ENCODE measurements at regions not wholly inside any gene's neighbourhood (a gene's known extent, or its start where the extent isn't known, plus 50 kb on each side); places are given as distances from the start of the nearest gene placed in this dataset.

- TF ChIP-seq ZBTB7A (IDR thresholded peaks at IDR 0.05; ENCODE audit: low read depth) (no peak), TEAD4 (IDR thresholded peaks at IDR 0.05) (no peak), TAF1 (IDR thresholded peaks at IDR 0.05; ENCODE audit: low read depth) (no peak), FOXM1 (IDR thresholded peaks at IDR 0.05; ENCODE audit: borderline replicate concordance, low read depth) (no peak), TCF12 (IDR thresholded peaks at IDR 0.05; ENCODE audit: low read depth) (no peak), NFIC (IDR thresholded peaks at IDR 0.05) (no peak), YY1 (IDR thresholded peaks at IDR 0.05; ENCODE audit: low read depth) (no peak), USF1 (IDR thresholded peaks at IDR 0.05) (no peak), RAD21 (IDR thresholded peaks at IDR 0.05; ENCODE audit: low read depth) (no peak), CEBPB (IDR thresholded peaks at IDR 0.05) (no peak), MAX (IDR thresholded peaks at IDR 0.05) (no peak), EGR1 (IDR thresholded peaks at IDR 0.05) (no peak)
Measured at GRCh38 chr11:116577956-116578355, 194.8 kb downstream of the BUD13 start.

- no peak for TF ChIP-seq EGR1 (IDR thresholded peaks at IDR 0.05)
- TF ChIP-seq FOXM1 (IDR thresholded peaks at IDR 0.05; ENCODE audit: borderline replicate concordance, low read depth) = no peak
- no peak for TF ChIP-seq TEAD4 (IDR thresholded peaks at IDR 0.05)
- no peak for TF ChIP-seq CEBPB (IDR thresholded peaks at IDR 0.05)
- TF ChIP-seq TCF12 (IDR thresholded peaks at IDR 0.05; ENCODE audit: low read depth) = no peak
Measured at GRCh38 chr11:116577273-116577672, 195.5 kb downstream of the BUD13 start.

GRCh38 chr11:116576526-116576925 lies 196.3 kb downstream of the BUD13 start:
- TF ChIP-seq ZBTB7A (IDR thresholded peaks at IDR 0.05; ENCODE audit: low read depth) (no peak), CREB1 (IDR thresholded peaks at IDR 0.05; ENCODE audit: low read depth) (no peak), USF1 (IDR thresholded peaks at IDR 0.05) (no peak), FOXM1 (IDR thresholded peaks at IDR 0.05; ENCODE audit: borderline replicate concordance, low read depth) (no peak), TAF1 (IDR thresholded peaks at IDR 0.05; ENCODE audit: low read depth) (no peak), RAD21 (IDR thresholded peaks at IDR 0.05; ENCODE audit: low read depth) (no peak), YY1 (IDR thresholded peaks at IDR 0.05; ENCODE audit: low read depth) (no peak), TEAD4 (IDR thresholded peaks at IDR 0.05) (no peak), REST (IDR thresholded peaks at IDR 0.05; ENCODE audit: low read depth) (no peak), EGR1 (IDR thresholded peaks at IDR 0.05) (no peak), EP300 (IDR thresholded peaks at IDR 0.05; ENCODE audit: borderline replicate concordance) (no peak), TCF12 (IDR thresholded peaks at IDR 0.05; ENCODE audit: low read depth) (no peak), CEBPB (IDR thresholded peaks at IDR 0.05) (no peak), NFIC (IDR thresholded peaks at IDR 0.05) (no peak), MAX (IDR thresholded peaks at IDR 0.05) (no peak)

GRCh38 chr11:116567721-116568242 lies 205.0 kb downstream of the BUD13 start:
- TF ChIP-seq ZBTB7A (IDR thresholded peaks at IDR 0.05; ENCODE audit: low read depth) = no peak
- TF ChIP-seq RAD21 (IDR thresholded peaks at IDR 0.05; ENCODE audit: low read depth) = no peak
- TF ChIP-seq CEBPB (IDR thresholded peaks at IDR 0.05) = no peak
- TF ChIP-seq TEAD4 (IDR thresholded peaks at IDR 0.05) = no peak
- TF ChIP-seq FOXM1 (IDR thresholded peaks at IDR 0.05; ENCODE audit: borderline replicate concordance, low read depth) = no peak
- no peak for TF ChIP-seq YY1 (IDR thresholded peaks at IDR 0.05; ENCODE audit: low read depth)
- TF ChIP-seq CREB1 (IDR thresholded peaks at IDR 0.05; ENCODE audit: low read depth) = no peak
- no peak for TF ChIP-seq NFIC (IDR thresholded peaks at IDR 0.05)
- TF ChIP-seq EGR1 (IDR thresholded peaks at IDR 0.05) = no peak
- no peak for TF ChIP-seq USF1 (IDR thresholded peaks at IDR 0.05)
- no peak for TF ChIP-seq EP300 (IDR thresholded peaks at IDR 0.05; ENCODE audit: borderline replicate concordance)

GRCh38 chr11:116563712-116564047 lies 209.1 kb downstream of the BUD13 start:
- TF ChIP-seq FOXM1 (IDR thresholded peaks at IDR 0.05; ENCODE audit: borderline replicate concordance, low read depth) (no peak), TAF1 (IDR thresholded peaks at IDR 0.05; ENCODE audit: low read depth) (no peak), CEBPB (IDR thresholded peaks at IDR 0.05) (no peak)

GRCh38 chr11:116563028-116563711 lies 209.6 kb downstream of the BUD13 start:
- TF ChIP-seq NFIC (IDR thresholded peaks at IDR 0.05) (no peak), CEBPB (IDR thresholded peaks at IDR 0.05) (no peak), CREB1 (IDR thresholded peaks at IDR 0.05; ENCODE audit: low read depth) (no peak), RAD21 (IDR thresholded peaks at IDR 0.05; ENCODE audit: low read depth) (no peak), YY1 (IDR thresholded peaks at IDR 0.05; ENCODE audit: low read depth) (no peak), ZBTB7A (IDR thresholded peaks at IDR 0.05; ENCODE audit: low read depth) (no peak), USF1 (IDR thresholded peaks at IDR 0.05) (no peak), MAX (IDR thresholded peaks at IDR 0.05) (no peak), TCF12 (IDR thresholded peaks at IDR 0.05; ENCODE audit: low read depth) (no peak), REST (IDR thresholded peaks at IDR 0.05; ENCODE audit: low read depth) (no peak), EP300 (IDR thresholded peaks at IDR 0.05; ENCODE audit: borderline replicate concordance) (no peak), FOXM1 (IDR thresholded peaks at IDR 0.05; ENCODE audit: borderline replicate concordance, low read depth) (no peak), TEAD4 (IDR thresholded peaks at IDR 0.05) (no peak)

All from Ishikawa (cell line).